ENCODE measurements at regions not wholly inside any gene's neighbourhood (a gene's known extent, or its start where the extent isn't known, plus 50 kb on each side); places are given as distances from the start of the nearest gene placed in this dataset.

GRCh38 chr10:130904676-130905075, 406.8 kb downstream of the TCERG1L start:
- TF ChIP-seq CTCF (IDR thresholded peaks at IDR 0.05), result no peak
- no peaks in the 10 kb centered on the region for H3K4me1 ChIP-seq
- no peak for DNase-seq
- H3K27ac ChIP-seq, result no peak overlapping the region
- no peak overlapping the region for H3K4me3 ChIP-seq
- H3K9ac ChIP-seq (ENCODE audit: low read depth in 2 of 2, low read length in 2 of 2), result no peak overlapping the region
- H3K9me3 ChIP-seq, result no peaks in the 10 kb centered on the region
- no peaks in the 10 kb centered on the region for H3K36me3 ChIP-seq
- intact Hi-C loops (cut with DNase I), result no loop called here
- H3K27me3 ChIP-seq, result no peaks in the 10 kb centered on the region

- H3K4me3 ChIP-seq, result no peak overlapping the region
- H3K4me1 ChIP-seq, result no peaks in the 10 kb centered on the region
- H3K9ac ChIP-seq (ENCODE audit: low read depth in 2 of 2, low read length in 2 of 2), result no peak overlapping the region
- H3K36me3 ChIP-seq, result no peaks in the 10 kb centered on the region
- no peak for TF ChIP-seq CTCF (IDR thresholded peaks at IDR 0.05)
- intact Hi-C loops (cut with DNase I), result no loop called here
- no peak overlapping the region for H3K27ac ChIP-seq
- H3K27me3 ChIP-seq, result no peaks in the 10 kb centered on the region
- DNase-seq, result no peak
- H3K9me3 ChIP-seq, result no peaks in the 10 kb centered on the region
These were observed 406.1 kb downstream of the TCERG1L start for GRCh38 chr10:130905386-130905785.

- Histone ChIP-seq H3K4me1 (no peaks in the 10 kb centered on the region), H3K27ac (no peak overlapping the region), H3K27me3 (no peaks in the 10 kb centered on the region), H3K9me3 (no peaks in the 10 kb centered on the region), H3K36me3 (no peaks in the 10 kb centered on the region), H3K9ac (ENCODE audit: low read depth in 2 of 2, low read length in 2 of 2) (no peak overlapping the region), H3K4me3 (no peak overlapping the region)
- intact Hi-C loops (cut with DNase I), result no loop called here
- TF ChIP-seq CTCF (IDR thresholded peaks at IDR 0.05), result no peak
- DNase-seq, result no peak
These were observed 405.6 kb downstream of the TCERG1L start for GRCh38 chr10:130905921-130906320.

GRCh38 chr10:130910848-130911247, 400.7 kb downstream of the TCERG1L start:
- Histone ChIP-seq H3K9me3 (no peaks in the 10 kb centered on the region), H3K27ac (no peak overlapping the region), H3K4me3 (no peak overlapping the region), H3K9ac (ENCODE audit: low read depth in 2 of 2, low read length in 2 of 2) (no peak overlapping the region), H3K27me3 (no peaks in the 10 kb centered on the region), H3K4me1 (no peaks in the 10 kb centered on the region), H3K36me3 (no peaks in the 10 kb centered on the region)
- DNase-seq, result no peak
- no peak for TF ChIP-seq CTCF (IDR thresholded peaks at IDR 0.05)
- intact Hi-C loops (cut with DNase I), result no loop called here

- Histone ChIP-seq H3K27me3 (no peaks in the 10 kb centered on the region), H3K4me1 (no peaks in the 10 kb centered on the region), H3K9me3 (no peaks in the 10 kb centered on the region), H3K9ac (ENCODE audit: low read depth in 2 of 2, low read length in 2 of 2) (no peak overlapping the region), H3K27ac (no peak overlapping the region), H3K4me3 (no peak overlapping the region), H3K36me3 (no peaks in the 10 kb centered on the region)
- DNase-seq, result no peak
- TF ChIP-seq CTCF (IDR thresholded peaks at IDR 0.05), result no peak
- intact Hi-C loops (cut with DNase I), result no loop called here
These were observed 397.7 kb downstream of the TCERG1L start for GRCh38 chr10:130913844-130914243.

- DNase-seq, result no peak
- H3K9me3 ChIP-seq, result no peaks in the 10 kb centered on the region
- no peak overlapping the region for H3K4me3 ChIP-seq
- intact Hi-C loops (cut with DNase I), result no loop called here
- H3K4me1 ChIP-seq, result no peaks in the 10 kb centered on the region
- H3K9ac ChIP-seq (ENCODE audit: low read depth in 2 of 2, low read length in 2 of 2), result no peak overlapping the region
- no peak overlapping the region for H3K27ac ChIP-seq
- H3K27me3 ChIP-seq, result no peaks in the 10 kb centered on the region
- no peak for TF ChIP-seq CTCF (IDR thresholded peaks at IDR 0.05)
- no peaks in the 10 kb centered on the region for H3K36me3 ChIP-seq
These were observed 397.2 kb downstream of the TCERG1L start for GRCh38 chr10:130914367-130914766.
